Left renal pelvis (tissue), 4 donors: ENCODE measurements at regions not wholly inside any gene's neighbourhood (a gene's known extent, or its start where the extent isn't known, plus 50 kb on each side); places are given as distances from the start of the nearest gene placed in this dataset.

Source experiments
- DNase-seq, 4 donors: peaks; one replicate each; pipeline ENCODE4 v3.0.0-alpha.2; 2013; ENCODE audit warnings: low read depth in 4 of 4, low spot score in 3 of 4

DNA sequence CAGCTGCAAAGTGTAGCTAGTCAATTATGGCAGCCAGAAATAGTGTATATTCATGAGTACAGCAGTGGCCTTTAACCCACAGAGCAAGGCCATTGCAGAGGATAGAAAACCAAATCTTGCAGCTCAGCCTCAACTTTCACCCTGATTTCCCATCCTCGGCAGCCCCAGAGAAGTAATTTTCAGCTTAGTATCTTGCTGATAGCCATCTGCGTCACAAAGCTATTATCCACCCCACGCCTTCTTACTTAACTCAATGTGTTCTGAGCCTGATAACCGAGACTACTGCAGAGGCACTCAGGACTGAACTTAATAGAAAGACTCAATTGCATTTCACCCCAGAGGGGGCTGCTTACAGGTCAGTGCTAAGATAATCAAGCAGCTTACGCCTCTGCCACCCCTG is 174.5 kb upstream of the MAOA start:
- DNase-seq = peak in 1 of 4 donors; percentile 20

DNA sequence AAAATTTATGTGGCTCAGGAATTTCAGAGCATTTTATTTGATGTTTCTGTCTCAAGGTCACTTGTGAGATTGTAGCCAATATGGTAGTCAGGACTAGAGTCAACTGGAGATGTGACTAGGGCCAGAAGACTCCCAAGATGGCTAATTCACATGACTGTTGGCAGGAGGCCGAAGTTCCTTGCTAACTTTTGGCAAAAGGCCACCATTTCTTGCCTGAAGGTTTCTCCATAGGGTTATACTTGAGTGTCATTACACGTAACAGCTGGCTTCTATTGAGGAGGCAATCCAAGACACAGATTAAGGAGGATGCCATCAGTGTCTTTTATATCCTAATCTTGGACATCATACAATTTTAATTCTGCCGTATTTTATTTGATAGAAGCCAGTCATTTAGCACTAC is 162.3 kb upstream of the MAOA start:
- no peak for DNase-seq

DNA sequence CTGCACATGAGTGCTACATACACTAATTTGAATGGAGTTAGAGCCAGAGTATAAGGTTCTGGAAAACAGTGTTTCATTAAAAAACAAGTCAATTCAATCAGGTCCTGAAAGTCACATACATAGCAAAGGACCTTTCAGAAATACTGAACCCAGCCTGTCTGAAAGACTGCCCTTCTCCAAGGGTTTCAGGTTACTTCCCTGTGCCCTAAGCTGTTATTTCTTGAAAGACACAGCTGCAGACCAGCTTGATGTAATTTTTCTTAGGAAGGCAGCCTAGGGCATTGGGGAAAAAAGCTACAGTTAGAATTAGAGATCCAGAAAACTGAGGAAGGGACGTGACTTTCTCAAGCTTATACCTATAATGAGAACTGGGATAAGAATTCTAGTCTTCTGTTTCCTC is 155.9 kb upstream of the MAOA start:
- DNase-seq = no peak

DNA sequence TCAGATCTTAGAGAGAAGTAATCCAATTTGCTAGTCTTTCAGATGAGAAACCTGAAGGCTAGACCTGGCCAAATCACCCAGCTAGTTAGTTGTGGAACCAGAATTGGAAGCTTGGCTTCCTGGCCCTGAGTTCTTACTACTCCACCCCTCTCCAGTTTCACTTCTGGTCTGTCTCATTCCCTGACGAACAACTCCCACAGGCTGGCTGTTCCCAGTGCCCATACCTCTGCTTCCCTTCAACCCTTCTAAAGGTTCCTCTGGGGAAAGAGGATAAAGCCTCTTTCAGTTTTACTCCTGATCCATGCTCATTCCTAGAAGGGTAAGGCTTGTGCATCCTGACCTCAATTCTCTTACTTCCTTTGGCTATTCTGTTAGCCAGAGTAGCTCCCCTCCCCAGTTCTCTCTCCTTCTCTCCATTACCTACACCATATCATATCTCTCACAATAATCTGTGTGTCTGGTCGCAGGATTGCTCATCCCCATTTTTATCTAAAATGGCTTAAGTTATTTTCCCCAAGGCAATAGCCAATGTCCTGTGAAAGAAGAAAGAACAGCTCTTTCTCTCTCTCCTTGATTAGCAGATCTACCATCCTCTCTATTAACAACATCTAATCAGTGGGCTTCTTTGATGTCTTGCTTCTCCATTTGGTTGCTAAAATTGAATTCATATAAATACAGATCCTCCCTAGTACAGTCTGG is 155.0 kb upstream of the MAOA start:
- no peak for DNase-seq

DNA sequence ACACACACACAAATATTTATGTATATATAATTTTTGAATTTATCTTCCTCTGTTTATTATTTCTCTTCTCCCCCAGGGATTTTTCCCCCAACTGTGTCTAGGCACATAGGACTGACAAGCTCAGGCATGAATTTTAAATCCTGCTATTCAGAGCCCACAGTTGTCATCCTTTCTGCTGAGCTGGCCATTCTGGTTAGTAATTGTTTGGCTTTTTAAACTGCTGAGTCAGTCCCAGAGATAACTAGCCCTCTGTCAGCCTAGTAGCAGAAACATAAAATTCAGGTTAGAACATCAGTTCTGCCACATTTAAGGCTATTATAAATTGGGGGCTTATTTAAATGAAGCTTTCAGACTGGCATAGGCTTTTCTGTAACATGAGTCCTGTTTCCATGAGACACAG is 151.7 kb upstream of the MAOA start:
- DNase-seq = no peak

DNA sequence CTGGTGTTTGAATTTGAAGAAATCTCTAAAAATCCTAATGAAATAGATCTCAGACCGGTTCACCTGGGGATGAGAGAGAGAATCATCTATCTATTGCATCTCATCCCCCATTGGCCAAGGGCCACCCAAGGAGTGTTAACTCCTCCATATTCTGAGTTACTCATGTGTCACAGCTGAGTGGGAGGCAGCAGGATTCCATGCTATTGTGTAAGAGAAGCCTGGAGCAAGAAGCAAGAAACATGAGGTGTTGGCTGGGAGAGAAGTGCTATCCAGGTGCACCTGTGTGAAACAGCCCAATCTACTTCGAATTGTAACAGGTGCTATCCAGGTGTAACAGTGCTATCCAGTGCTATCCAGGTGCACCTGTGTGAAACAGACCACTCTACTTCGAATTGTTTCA is 150.3 kb upstream of the MAOA start:
- no peak for DNase-seq

DNA sequence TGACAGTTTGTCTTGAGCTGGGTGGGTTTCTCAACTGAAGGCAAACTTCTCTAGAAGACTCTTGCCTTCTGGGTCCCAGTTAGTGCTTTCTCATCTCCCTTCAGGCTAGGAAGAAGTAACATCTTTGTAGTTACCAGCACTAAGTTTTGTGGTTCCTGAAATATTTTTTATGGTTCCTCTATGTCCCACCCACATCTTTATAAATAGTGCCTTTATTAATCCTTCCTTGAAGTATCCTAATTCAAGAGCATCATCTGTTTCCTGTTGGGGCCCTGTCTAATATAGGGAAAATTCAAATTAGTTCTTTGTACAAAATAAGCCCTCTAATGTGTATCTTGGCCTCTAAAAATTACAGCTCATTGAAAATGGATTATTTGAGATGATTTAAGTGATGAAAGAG is 147.4 kb upstream of the MAOA start:
- DNase-seq = no peak

DNA sequence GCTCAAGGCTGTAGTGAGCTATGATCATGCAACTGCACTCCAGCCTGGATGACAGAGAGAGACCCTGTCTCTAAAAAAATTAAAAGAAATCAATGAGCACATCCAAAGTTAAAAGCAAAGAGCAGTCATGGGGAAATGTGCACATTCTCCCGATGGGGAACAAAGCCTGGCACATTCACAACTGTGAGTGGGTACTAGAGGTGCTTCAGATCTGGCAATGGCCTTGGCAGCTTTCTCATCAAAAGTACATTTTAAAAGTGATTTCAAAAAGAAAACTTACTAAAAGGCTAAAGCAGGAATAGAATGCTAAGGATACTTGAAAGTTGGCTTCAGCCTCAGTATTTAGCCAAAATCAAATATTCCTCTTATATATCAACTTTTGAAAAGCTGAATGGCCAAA is 145.9 kb upstream of the MAOA start:
- no peak for DNase-seq

DNA sequence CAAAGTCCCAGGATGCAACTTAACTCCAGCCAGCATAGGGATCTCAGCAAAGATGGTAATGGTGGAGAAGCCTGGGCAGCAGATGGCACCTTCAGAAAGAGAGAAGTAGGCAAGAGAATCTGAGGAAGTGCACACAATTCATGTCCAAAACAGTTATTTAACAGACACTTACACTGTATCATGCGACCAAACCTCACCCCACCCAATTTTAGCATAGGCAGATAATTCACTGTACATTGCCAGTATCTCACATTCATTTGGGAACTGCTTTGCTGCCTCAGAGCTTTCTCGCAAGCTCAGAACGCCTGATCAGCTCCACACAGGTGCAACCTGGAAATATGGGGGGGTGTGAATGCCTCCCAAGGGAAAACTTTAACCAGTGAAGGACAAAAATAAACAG is 143.0 kb upstream of the MAOA start:
- DNase-seq = no peak

DNA sequence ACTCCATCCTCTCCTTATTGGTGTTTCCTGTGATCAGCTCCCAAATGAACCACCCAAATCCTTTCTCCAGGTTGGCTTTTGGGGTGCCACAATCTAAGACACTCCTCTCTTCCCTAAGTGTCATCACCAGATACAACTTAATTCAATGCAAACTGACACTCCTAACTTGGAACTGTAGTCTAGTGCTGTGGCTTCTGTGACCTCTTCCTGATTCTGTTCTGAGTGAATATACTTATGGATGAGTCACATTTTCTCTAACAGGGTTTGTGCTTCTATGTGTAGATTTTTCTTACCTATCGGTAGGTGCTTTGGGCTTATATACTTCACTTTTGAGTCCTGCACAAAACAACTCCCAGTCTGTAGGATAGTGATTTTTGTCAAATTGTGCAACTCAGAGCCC is 141.3 kb upstream of the MAOA start:
- no peak for DNase-seq

DNA sequence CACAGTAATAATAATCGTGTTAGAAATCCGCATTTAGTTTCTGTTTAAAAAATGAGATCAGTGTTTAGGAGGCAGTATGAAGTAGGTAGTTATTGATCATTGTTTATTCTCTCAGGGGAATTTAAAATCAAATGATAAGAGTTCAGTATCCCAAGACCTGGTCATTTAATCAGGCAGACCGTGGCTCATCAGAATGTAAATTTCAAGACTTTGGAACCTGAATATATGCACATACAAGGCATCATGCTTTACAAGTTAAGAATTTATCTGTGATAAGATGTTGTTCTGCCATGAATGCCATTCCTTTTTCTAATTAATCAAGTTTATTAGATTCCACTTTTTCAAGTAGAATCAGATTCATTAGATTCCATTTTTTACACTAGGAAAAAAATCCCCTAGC is 133.5 kb upstream of the MAOA start:
- DNase-seq = no peak

DNA sequence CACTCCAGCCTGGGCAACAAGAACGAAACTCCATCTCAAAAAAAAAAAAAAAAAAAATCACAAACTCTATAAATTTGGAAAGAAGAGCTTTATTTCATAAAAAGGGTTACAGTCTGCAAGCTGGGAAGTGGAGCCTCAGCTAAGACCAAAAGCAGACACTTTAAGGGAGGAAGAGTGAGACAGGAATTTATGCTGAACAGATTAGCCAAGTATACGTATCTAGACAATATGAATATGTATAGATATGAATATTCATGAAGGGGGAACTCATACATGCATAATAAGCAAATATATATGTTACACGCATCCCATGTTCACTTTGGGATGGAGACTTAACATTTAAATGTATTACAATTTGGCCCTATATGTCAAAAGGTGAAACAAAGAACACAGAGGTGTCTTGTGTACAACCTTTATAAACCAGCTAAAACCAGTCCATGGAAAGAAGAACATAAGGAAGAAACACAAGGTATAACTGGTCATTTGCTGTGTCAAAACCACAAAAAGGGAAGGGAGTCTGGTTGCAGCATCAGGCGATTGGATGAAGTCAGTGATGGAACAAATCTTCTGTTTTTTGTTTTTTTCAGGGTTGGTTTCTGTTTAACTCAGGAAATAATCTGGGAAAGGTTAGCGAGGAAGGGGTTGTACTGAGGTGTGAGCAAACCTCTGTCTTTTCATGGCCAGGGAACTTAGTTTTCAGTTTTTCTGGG is 130.0 kb upstream of the MAOA start:
- DNase-seq = no peak

DNA sequence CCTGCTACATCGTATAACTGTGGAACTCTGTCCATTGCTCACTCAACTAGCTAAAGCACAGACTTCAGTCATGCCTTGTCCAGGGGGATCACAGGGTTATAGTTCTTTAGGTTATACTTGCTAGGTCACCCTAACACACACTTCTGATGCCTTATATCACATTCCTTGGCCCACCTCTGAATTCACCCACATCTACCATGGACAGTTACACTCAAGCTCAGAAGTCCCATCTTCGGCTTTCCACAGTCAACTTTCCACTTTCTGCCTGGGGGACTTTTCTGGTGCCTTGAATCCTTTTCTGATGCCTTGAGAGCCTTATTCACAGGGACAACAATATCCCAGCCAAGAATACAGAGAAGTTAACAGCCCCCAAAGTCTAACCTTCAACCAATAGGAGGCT is 129.2 kb upstream of the MAOA start:
- DNase-seq = no peak

DNA sequence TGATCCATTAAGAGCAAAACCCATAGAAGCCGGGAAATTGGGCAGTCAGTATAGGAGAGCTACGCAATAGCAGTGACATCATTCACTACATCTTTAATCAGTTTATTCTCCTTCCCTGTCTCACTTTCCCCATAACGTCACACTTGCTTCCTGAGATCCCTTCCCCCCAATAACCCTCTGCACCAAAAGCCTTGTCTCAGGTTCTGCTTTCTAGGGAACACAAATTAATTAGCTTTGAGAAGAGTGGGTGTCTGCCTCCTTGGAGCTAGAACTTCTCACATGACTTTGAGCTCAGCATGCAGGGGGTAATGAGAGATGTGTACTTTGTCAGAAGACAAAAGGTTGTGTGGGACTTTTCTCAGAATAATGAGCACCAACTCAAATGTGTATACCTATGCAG is 128.3 kb upstream of the MAOA start:
- no peak for DNase-seq

DNA sequence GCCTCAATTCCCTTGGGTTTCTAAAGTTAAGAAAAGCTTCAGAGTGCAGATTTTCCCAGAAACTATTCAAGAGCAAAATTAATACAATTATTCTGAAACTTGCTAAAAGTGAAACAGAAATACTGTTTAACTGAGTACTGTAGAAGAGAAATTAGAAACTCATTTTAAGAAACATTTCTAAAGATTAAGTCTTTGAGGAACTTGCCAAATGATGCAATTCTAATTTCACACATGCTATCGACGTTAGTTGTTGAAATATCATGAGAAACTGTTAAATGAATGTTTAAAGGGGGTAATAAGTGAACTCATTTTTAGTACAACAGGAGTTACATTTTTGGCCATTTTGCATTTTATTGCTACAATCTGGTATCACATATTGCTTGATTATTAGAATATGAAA is 125.3 kb upstream of the MAOA start:
- no peak for DNase-seq

DNA sequence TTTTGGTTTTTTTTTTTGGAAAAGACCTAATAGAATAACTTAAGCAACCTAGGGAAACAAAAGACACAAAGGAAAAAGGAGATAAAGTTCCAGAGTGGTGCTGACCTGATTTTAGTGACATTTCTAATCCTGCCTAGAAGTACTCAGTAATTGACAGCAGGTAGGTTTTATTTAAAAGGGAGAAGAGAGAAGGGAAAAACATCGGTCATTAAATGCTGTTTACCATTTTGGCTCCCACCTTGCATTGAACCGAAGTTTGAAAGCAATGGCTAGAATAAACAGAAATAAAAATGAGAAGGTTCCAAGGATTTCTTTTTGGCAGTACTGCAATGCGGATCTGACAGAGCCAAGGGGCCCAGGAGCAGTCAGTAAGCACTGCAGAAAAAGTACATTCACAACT is 115.8 kb upstream of the MAOA start:
- no peak for DNase-seq

DNA sequence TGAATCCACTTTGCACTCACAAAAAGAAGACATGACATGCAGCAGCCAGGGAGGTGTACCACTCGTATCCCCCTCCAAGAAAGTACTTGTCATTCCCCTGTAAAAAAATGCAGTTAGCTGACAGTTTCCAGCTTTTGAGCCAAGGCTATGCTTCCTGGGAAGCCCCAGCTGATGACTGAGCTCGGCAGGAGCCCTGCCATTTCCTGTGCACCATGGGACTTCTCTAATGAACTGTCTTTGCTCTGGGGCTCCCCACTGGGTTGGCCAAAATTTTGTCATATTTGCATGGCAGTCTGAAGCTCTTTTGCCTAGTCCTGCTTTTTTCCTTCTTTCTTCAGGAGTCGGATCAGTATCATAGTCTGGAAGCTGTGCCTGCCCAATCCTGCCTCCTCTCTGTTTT is 104.5 kb upstream of the MAOA start:
- no peak for DNase-seq

DNA sequence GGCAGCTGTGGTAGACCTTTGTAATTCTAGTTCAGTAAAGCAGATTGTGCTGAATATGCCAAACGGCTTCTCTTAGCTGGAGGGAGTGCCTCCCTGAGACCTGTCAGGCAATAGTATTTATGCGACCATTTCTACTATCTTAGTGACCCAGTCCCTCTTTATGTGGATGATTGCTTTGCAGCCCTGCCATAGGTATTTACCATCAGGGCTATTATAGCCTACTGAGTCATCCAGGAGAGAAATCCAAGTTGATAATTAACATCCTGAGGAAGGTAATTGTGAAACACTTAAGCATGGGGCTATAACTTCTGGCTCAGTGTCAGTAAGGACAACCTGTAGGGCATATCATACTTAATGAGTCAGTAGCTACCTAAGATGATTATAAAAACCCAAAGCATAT is 103.9 kb upstream of the MAOA start:
- peak in 1 of 4 donors; percentile 12 for DNase-seq

DNA sequence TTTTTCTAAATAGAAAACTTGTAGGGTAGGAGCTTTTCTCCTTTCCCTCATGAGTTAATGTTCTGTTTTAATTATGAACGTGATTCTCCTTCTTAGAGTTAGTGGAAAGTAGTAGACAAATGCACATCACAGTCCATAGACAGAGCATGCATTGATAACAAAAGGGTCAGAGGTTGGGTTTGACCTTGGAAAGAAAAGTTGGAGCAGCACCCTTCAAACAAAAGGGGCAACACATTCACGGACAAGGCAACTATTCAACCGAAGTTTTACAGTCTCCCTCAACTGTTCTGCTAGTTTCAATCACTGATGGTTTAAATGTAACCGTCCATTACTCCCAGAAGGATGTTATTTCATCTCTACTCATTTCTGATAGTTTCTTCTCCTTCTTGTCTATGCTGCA is 103.4 kb upstream of the MAOA start:
- DNase-seq = no peak

DNA sequence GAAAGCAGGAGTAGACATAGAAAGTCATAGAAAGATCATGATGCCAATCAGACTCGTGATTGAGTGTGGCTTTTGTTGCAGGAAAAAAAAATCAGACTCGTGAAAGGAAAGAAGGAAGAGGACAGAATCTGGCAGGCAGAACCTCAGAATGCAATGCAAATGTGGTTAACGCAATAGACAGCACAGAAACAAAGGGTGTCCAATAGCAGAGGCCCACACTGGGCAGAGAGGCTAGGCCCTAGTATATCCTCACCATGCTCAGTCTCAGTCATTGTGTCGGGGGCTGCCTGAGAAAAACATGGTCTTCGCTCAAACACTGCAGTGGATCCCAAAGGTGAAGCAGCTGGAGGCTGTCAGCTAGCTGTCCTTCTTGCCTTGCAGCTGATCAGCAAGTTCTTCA is 102.8 kb upstream of the MAOA start:
- no peak for DNase-seq

DNA sequence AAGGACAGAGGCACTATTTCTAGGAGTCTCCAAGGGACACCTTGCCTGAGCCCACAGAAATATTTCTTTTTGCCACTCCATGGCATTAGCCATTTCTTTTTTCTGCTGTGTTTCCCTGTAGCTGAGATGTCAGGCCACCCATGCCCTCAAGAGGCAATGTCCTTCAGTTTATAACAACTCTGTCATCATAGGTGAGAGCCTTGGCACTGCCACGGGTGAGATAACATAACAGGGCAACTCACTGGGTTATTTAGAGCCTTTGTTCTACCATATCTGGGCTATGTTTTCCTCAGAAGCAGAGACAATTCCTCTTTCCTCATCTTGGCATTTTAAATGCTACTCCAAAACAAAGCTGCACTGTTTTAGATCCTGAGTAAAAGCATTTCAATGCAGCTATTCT is 99.9 kb upstream of the MAOA start:
- DNase-seq = no peak

DNA sequence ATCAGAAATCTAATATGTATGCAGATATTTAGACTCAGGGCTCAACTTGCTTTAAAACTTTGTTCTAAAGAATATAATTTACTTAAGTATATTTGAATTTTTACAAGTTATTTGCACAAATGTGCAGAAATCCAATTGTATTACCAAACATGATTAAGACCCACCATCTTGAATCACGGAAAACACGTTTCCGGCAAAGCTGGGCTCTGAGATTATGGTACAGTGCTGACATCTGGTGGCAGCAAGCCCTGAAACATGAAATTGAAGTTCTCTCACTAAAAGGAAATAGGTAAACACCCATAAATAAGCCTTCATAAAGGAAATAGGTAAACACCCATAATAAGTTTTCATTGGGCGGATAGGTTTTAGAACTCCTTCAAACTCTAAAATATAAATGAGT is 98.3 kb upstream of the MAOA start:
- peak in 2 of 4 donors; percentile 14 to 29 for DNase-seq

DNA sequence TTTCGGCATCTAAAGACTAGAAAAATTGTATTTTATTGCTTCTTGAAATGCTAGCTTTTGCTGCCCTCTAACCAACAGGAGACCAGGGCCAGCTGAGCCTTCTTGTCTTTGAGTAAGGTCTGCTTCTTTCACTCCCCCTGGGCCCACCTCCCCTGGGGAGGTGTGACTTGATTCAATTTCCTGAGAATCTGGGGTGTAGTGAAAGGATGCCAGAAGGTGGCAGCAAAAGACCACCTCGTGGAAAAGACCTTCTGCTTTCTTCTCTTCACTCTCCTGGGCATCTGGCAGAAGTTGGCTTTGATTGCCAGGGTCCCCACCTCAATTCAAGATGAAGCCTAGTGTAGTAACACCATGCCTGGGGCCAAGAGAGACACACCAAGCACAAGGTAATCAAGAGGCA is 96.5 kb upstream of the MAOA start:
- peak in 1 of 4 donors; percentile 18 for DNase-seq
